ENCODE measurements at regions not wholly inside any gene's neighbourhood (a gene's known extent, or its start where the extent isn't known, plus 50 kb on each side); places are given as distances from the start of the nearest gene placed in this dataset.

DNA sequence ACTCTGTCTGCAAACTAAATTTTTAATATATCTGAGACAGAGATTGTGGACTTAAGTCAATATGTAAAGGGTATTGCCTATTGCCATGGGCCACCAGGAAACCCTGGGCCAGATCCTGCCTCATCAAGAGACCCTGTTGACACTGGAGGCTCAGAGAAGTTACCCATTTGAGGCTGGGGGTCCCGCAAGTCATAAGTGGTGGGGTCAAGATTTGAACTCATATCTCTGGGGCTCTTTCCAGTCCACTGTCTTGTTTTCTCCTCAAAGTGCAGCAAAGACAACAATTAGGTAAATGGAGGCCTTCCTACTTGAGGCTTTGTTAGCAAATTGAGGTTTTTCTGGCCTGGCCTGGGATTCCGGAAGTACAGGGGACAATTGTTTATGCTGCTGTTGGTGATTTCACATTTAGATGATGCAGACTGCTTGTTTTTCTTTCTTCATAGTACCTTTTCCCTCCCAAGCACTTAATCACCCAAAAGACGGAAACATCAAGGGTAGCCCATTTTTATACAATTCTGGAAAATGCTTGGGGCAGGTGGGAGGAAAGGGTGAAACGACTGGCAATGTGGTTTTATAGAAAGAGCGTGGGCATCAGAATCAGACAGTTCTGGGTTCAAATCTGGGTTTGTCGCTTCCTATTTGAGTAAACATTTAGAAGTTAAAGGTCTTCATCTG lies 160.0 kb downstream of the SMIM20 start:
- 98% methylated on average over 6 of the region's 6 CpGs for WGBS
- no peaks in the 10 kb centered on the region for H3K4me1 ChIP-seq (ENCODE audit: insufficient read depth, low read length)
- no peaks in the 10 kb centered on the region for H3K27me3 ChIP-seq (ENCODE audit: insufficient read depth, low read length)
- no peaks in the 10 kb centered on the region for H3K36me3 ChIP-seq (ENCODE audit: insufficient read depth, low read length)
- no peak overlapping the region for H3K27ac ChIP-seq (ENCODE audit: low read depth, low read length)
- no peak overlapping the region for H3K9ac ChIP-seq (ENCODE audit: low read depth, low read length)
- peaks cover 7% of the 10 kb centered on the region; the same call in 1 of the 2 replicates for H3K9me3 ChIP-seq (ENCODE audit: insufficient read depth, low read depth, low read length)
- H3K4me3 ChIP-seq (ENCODE audit: low read length): no peak overlapping the region

DNA sequence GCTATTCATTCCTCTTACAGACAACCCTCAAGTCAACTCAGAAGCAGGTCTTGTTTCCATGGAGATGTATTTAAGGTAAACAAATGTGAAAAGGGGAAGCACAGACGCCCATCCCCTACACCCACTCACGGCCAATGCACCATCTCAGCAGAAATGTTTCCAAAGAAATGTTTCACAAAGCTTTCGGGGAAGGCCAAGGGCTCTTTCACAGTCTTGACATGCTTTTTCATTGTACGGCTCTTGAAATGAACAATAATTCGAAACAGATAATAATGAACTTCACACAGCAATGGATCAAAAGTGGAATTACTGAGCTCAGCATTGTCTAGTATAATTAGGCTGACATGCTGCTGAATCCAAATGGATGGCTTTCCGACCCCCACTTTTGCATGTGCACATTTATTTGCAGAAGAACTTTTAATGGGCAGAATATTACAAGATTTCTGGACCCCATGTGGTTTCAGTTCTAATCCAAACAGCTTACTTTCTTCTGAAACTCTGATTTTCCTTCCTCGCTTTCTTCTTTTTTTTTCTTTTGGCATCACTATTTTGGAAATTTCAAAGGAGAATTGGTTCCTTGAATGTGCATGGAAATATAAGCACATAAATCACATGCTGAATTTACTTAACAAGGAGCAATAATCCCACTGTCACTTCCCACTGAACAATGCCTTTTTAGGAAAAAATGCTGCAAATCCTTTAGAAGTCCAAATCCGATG lies 160.9 kb downstream of the SMIM20 start:
- H3K27me3 ChIP-seq (ENCODE audit: insufficient read depth, low read length): no peaks in the 10 kb centered on the region
- no peak overlapping the region for H3K4me3 ChIP-seq (ENCODE audit: low read length)
- no peaks in the 10 kb centered on the region for H3K4me1 ChIP-seq (ENCODE audit: insufficient read depth, low read length)
- H3K36me3 ChIP-seq (ENCODE audit: insufficient read depth, low read length): no peaks in the 10 kb centered on the region
- peaks cover 7% of the 10 kb centered on the region; the same call in 1 of the 2 replicates for H3K9me3 ChIP-seq (ENCODE audit: insufficient read depth, low read depth, low read length)
- 93% methylated on average over 8 of the region's 8 CpGs for WGBS
- no peak overlapping the region for H3K9ac ChIP-seq (ENCODE audit: low read depth, low read length)
- H3K27ac ChIP-seq (ENCODE audit: low read depth, low read length): no peak overlapping the region

DNA sequence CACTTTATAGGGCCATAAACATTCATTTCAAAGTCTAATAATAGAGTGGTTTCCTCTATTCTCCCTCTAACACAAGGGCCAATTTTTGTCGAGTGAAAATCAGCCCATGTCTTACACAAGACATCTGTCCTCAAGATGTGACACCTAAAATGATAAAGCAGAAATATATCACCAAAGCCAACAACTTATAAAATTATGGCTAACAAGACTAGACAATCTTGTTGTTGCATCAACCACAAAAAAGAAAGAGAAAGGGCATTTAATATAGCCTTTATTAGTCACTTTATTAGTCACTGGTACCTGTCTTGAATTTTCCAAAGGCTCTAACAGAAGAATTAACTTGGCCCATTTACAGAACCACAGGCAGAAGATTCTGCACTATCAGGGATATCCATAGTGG lies 161.6 kb downstream of the SMIM20 start:
- H3K9ac ChIP-seq (ENCODE audit: low read depth, low read length): no peak overlapping the region
- H3K4me3 ChIP-seq (ENCODE audit: low read length): no peak overlapping the region
- no peaks in the 10 kb centered on the region for H3K36me3 ChIP-seq (ENCODE audit: insufficient read depth, low read length)
- no peak overlapping the region for H3K27ac ChIP-seq (ENCODE audit: low read depth, low read length)
- H3K4me1 ChIP-seq (ENCODE audit: insufficient read depth, low read length): no peaks in the 10 kb centered on the region
- H3K9me3 ChIP-seq (ENCODE audit: insufficient read depth, low read depth, low read length): peaks cover 7% of the 10 kb centered on the region; the same call in 1 of the 2 replicates
- WGBS: 100% methylated on average over 1 of the region's 1 CpG
- no peaks in the 10 kb centered on the region for H3K27me3 ChIP-seq (ENCODE audit: insufficient read depth, low read length)

DNA sequence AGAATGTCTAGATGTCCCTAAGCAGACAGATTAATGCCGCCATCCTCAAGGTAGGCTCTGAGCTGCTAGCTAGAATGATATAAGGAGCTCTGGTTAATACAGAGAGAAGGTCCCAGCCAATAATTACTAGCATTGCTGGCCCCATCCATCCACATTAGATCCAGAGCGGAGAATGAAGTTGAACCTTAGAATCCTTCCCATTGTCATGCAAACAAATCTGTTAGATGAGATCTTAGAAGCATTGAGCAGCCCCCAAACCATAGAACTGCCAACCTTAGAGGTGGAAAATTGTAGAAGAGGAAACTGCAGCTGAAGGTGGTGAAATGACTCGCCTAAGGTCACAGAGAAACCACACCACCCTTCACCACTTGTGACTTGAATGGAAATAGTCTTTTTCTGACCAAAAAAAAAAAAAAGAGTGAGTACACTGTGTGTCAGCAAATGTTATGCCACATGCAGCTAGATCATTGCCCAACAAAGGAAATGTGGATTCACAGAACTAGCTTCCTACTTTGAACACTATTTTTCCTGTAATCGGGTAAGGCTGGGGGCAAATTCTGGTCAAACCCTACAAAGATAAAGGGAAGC lies 162.1 kb downstream of the SMIM20 start:
- no peaks in the 10 kb centered on the region for H3K27me3 ChIP-seq (ENCODE audit: insufficient read depth, low read length)
- 96% methylated on average over 3 of the region's 4 CpGs for whole genome bisulfite sequencing
- no peaks in the 10 kb centered on the region for H3K36me3 ChIP-seq (ENCODE audit: insufficient read depth, low read length)
- no peaks in the 10 kb centered on the region for H3K4me1 ChIP-seq (ENCODE audit: insufficient read depth, low read length)
- no peak overlapping the region for H3K9ac ChIP-seq (ENCODE audit: low read depth, low read length)
- H3K27ac ChIP-seq (ENCODE audit: low read depth, low read length): no peak overlapping the region
- H3K9me3 ChIP-seq (ENCODE audit: insufficient read depth, low read depth, low read length): peaks cover 7% of the 10 kb centered on the region; the same call in 1 of the 2 replicates
- H3K4me3 ChIP-seq (ENCODE audit: low read length): no peak overlapping the region

DNA sequence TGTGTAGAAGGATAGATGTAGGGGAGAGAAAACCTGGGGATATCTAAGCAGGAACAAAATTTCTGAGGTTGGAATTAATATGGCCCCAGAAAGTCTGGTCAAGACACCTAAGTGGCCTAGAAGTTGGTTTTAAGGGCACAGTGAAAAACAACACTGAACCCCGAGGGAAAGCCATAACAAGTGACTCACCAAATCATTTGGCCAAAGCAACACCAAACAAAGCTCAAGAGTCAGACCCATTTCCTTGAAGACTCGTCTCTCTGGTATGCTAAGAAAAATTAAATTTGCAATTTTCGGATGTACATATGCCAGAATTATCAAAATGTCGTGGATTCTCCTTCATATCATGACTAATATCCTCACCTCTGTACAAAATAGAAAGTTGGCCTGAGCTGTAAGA lies 162.9 kb downstream of the SMIM20 start:
- no peaks in the 10 kb centered on the region for H3K27me3 ChIP-seq (ENCODE audit: insufficient read depth, low read length)
- no peak overlapping the region for H3K27ac ChIP-seq (ENCODE audit: low read depth, low read length)
- H3K4me1 ChIP-seq (ENCODE audit: insufficient read depth, low read length): no peaks in the 10 kb centered on the region
- peaks cover 7% of the 10 kb centered on the region; the same call in 1 of the 2 replicates for H3K9me3 ChIP-seq (ENCODE audit: insufficient read depth, low read depth, low read length)
- no peaks in the 10 kb centered on the region for H3K36me3 ChIP-seq (ENCODE audit: insufficient read depth, low read length)
- WGBS: 97% methylated on average over 4 of the region's 4 CpGs
- no peak overlapping the region for H3K4me3 ChIP-seq (ENCODE audit: low read length)
- no peak overlapping the region for H3K9ac ChIP-seq (ENCODE audit: low read depth, low read length)

DNA sequence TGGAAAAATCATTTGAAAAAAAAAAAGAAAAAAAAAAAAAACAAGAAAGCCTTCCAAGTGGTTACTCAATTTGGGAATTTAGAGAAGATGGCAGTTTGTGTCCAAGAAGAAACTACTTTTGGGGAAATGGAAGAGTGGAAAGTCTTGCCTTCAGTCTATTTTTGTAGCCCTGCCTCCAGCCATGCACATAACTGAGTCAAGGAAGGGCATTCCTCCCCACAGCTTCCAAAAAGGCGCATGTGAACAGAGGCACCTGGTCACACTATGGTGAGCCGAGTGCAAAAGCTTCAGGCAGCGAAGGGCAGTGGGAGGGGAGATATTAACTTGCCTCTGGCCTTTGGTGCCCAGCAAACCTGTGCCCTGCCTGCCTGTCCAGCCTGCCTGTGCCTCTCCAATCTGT lies 163.7 kb downstream of the SMIM20 start:
- Histone ChIP-seq H3K4me1 (ENCODE audit: insufficient read depth, low read length) (no peaks in the 10 kb centered on the region), H3K36me3 (ENCODE audit: insufficient read depth, low read length) (no peaks in the 10 kb centered on the region), H3K27me3 (ENCODE audit: insufficient read depth, low read length) (no peaks in the 10 kb centered on the region), H3K4me3 (ENCODE audit: low read length) (no peak overlapping the region), H3K9ac (ENCODE audit: low read depth, low read length) (no peak overlapping the region), H3K9me3 (ENCODE audit: insufficient read depth, low read depth, low read length) (peaks cover 7% of the 10 kb centered on the region; the same call in 1 of the 2 replicates), H3K27ac (ENCODE audit: low read depth, low read length) (no peak overlapping the region)
- 91% methylated on average over 3 of the region's 3 CpGs for WGBS

DNA sequence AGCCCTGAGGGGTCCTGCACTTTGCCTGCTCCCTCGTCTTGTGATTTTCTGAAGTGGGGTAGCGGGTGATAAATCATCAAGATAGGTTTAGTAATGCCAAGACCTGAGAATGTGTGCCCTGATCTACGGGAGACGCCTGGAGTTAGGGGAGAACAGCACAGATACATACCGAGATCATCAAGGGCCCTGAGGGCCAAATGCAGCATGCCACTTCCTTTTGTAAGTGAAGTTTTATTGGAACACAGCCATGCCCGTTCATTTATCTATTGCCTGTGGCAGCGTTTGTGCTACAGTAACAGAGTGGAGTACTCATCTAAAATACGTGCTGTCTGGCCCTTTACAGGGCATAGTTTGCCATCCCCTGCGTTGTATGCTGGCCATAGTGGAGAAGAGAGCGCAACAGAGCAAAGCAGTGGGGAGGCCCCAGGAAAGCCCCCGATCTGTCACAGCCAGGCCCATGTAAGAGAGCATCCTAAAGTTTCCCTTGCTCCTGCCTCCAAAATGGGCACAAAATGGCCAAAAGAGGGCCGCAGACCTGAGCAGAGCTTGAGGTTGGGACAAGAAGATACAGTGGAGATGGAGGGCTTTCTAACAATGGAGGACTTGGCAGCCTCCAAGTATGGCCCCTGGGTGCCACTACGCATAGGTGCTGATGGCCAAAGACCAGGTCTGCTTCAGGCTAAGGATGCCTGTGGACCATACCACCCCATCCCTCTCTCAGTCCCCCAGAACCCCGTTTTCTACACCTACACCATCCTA lies 167.0 kb downstream of the SMIM20 start:
- no peak overlapping the region for H3K27ac ChIP-seq (ENCODE audit: low read depth, low read length)
- H3K9me3 ChIP-seq (ENCODE audit: insufficient read depth, low read depth, low read length): peaks cover 7% of the 10 kb centered on the region; the same call in 1 of the 2 replicates
- no peak overlapping the region for H3K9ac ChIP-seq (ENCODE audit: low read depth, low read length)
- WGBS: 93% methylated on average over 13 of the region's 14 CpGs
- no peak overlapping the region for H3K4me3 ChIP-seq (ENCODE audit: low read length)
- H3K27me3 ChIP-seq (ENCODE audit: insufficient read depth, low read length): no peaks in the 10 kb centered on the region
- no peaks in the 10 kb centered on the region for H3K4me1 ChIP-seq (ENCODE audit: insufficient read depth, low read length)
- H3K36me3 ChIP-seq (ENCODE audit: insufficient read depth, low read length): no peaks in the 10 kb centered on the region

DNA sequence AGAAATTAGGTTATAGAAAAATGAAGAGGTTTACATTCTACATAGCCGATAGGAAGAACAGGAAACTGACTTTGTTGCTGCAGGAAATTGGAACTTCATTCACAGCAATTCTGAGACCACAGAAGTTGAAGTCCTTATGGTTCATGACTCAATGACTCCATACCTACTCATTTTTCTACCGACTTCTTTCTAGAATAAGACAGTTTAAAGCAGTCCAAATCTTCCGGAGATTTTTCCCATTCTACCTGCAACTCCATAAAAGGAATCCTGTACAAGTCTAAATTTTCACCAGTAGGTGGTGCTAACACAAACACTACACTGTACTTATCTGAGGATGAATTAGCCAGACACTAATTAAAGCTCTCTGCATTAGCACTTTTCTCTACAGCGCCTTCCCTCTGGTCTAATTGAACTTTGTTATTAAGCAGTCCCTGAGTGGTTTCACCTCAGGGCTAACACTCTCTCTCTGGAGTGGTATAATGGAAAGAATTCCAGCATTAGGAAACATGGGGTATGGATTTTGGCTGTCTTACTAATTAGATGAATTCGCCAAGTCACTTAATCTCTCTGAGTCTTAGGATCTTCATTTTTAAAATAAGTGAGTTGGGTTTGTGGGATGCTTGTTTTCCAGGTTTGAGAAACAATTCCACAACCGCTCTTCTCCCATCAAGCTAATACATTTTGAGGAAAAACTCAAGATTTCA lies 167.9 kb downstream of the SMIM20 start:
- H3K4me1 ChIP-seq (ENCODE audit: insufficient read depth, low read length): no peaks in the 10 kb centered on the region
- no peak overlapping the region for H3K27ac ChIP-seq (ENCODE audit: low read depth, low read length)
- H3K36me3 ChIP-seq (ENCODE audit: insufficient read depth, low read length): no peaks in the 10 kb centered on the region
- H3K9me3 ChIP-seq (ENCODE audit: insufficient read depth, low read depth, low read length): 0 out of 2 replicates have a peak, but pooled peaks cover under 1% of the 10 kb centered on the region
- H3K9ac ChIP-seq (ENCODE audit: low read depth, low read length): no peak overlapping the region
- 65% methylated on average over 6 of the region's 6 CpGs for WGBS
- no peaks in the 10 kb centered on the region for H3K27me3 ChIP-seq (ENCODE audit: insufficient read depth, low read length)
- no peak overlapping the region for H3K4me3 ChIP-seq (ENCODE audit: low read length)

DNA sequence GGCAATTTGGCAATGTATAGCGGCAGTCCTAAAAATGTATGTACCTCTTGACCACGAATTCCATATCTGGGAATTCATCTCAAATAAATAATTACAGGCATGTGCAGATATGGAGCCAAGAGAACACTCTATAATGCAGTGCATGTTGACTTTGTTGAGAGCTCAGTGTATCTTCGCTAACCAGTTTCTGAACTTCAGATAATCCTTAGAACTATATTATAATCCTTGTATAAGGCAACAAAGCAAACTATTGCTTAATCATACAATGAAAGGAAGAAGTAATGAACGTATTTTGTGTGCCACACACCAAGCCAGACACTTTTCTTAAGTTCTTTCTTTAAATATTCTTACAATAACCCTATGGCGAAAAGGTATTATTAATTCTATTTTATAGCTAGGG lies 168.5 kb downstream of the SMIM20 start:
- Histone ChIP-seq H3K4me1 (ENCODE audit: insufficient read depth, low read length) (no peaks in the 10 kb centered on the region), H3K36me3 (ENCODE audit: insufficient read depth, low read length) (no peaks in the 10 kb centered on the region), H3K27me3 (ENCODE audit: insufficient read depth, low read length) (no peaks in the 10 kb centered on the region), H3K9me3 (ENCODE audit: insufficient read depth, low read depth, low read length) (no peaks in the 10 kb centered on the region), H3K9ac (ENCODE audit: low read depth, low read length) (no peak overlapping the region), H3K27ac (ENCODE audit: low read depth, low read length) (no peak overlapping the region), H3K4me3 (ENCODE audit: low read length) (no peak overlapping the region)
- WGBS: 81% methylated on average over 3 of the region's 5 CpGs

DNA sequence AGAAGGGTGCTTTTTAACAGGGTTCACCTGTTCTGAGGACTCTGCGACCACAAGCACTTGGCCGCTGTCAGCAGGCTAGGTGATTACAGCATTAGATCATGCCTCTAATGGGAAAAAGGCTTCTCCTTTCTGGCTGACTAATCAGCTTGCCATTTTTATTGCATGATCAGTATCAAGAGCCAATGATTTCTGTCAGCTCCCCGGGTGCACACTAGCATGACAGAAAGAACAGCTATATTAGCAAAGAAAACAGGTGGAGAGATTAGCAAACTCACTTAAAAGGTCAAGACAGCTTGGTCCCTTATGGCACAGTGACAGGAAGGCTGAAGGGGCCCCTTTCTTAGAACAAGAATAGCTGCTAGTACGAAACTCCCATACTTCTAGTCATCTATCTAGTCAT lies 170.0 kb downstream of the SMIM20 start:
- Histone ChIP-seq H3K27me3 (ENCODE audit: insufficient read depth, low read length) (no peaks in the 10 kb centered on the region), H3K9ac (ENCODE audit: low read depth, low read length) (no peak overlapping the region), H3K4me3 (ENCODE audit: low read length) (no peak overlapping the region), H3K4me1 (ENCODE audit: insufficient read depth, low read length) (no peaks in the 10 kb centered on the region), H3K27ac (ENCODE audit: low read depth, low read length) (no peak overlapping the region), H3K9me3 (ENCODE audit: insufficient read depth, low read depth, low read length) (no peaks in the 10 kb centered on the region), H3K36me3 (ENCODE audit: insufficient read depth, low read length) (no peaks in the 10 kb centered on the region)
- WGBS: 92% methylated on average over 4 of the region's 4 CpGs
